GM12891 (cell line): ENCODE measurements at regions not wholly inside any gene's neighbourhood (a gene's known extent, or its start where the extent isn't known, plus 50 kb on each side); places are given as distances from the start of the nearest gene placed in this dataset.

Experiments used
- DNase-seq: peaks from one replicate; pipeline ENCODE4 v3.0.0; 2011; ENCODE audit warnings: low spot score; ENCODE audit not compliant: insufficient read length
- FAIRE-seq: peaks from 2 replicates; lab custom pipeline; 2011; peaks lifted over from hg19 to GRCh38; lab: Jason Lieb, UNC
- PAX5 ChIP-seq: IDR thresholded peaks from 2 replicates; pipeline ENCODE4 v1.6.1; 2011; ENCODE audit warnings: low read length, moderate library complexity, mild to moderate bottlenecking; ENCODE audit not compliant: insufficient read depth, severe bottlenecking
- POLR2A ChIP-seq: IDR thresholded peaks from 2 replicates; pipeline ENCODE4 v1.6.1; 2011; ENCODE audit warnings: low read depth, low read length, control low read depth
- POLR2AphosphoS5 ChIP-seq: IDR thresholded peaks from 2 replicates; pipeline ENCODE4 v1.6.1; 2011; ENCODE audit warnings: low read depth, low read length, control low read depth
- POU2F2 ChIP-seq: IDR thresholded peaks from 2 replicates; pipeline ENCODE4 v1.6.1; 2011; ENCODE audit warnings: low read depth, mild to moderate bottlenecking, control low read depth, low read length, moderate library complexity
- SPI1 ChIP-seq: IDR thresholded peaks from 2 replicates; pipeline ENCODE4 v1.6.1; 2011; ENCODE audit warnings: low read depth, low read length, control low read depth
- TAF1 ChIP-seq: IDR thresholded peaks from 2 replicates; pipeline ENCODE4 v1.6.1; 2011; ENCODE audit warnings: low read depth, low read length, control low read depth

DNA sequence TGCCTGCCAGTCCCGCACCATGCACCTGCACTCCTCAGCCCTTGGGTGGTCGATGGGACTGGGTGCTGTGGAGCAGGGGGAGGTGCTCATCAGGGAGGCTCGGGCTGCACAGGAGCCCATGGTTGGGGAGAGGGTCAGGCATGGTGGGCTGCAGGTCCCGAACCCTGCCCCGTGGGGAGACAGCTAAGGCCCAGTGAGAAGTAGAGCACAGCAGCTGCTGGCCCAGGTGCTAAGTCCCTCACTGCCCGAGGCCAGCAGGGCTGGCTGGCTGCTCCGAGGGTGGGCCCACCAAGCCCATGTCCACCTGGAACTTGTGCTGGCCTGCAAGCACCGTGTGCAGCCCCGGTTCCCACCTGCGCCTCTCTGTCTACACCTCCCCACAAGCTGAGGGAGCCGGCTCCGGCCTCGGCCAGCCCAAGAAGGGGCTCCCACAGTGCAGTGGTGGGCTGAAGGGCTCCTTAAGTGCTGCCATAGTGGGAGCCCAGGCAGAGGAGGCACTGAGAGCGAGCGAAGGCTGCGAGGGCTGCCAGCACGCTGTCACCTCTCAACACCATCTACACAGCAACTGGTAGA is 88.5 kb upstream of the ELAVL2 start:
- TF ChIP-seq POU2F2 (no peak), TAF1 (no peak), SPI1 (no peak), POLR2AphosphoS5 (no peak), PAX5 (no peak), POLR2A (no peak)
- no peak for FAIRE-seq

DNA sequence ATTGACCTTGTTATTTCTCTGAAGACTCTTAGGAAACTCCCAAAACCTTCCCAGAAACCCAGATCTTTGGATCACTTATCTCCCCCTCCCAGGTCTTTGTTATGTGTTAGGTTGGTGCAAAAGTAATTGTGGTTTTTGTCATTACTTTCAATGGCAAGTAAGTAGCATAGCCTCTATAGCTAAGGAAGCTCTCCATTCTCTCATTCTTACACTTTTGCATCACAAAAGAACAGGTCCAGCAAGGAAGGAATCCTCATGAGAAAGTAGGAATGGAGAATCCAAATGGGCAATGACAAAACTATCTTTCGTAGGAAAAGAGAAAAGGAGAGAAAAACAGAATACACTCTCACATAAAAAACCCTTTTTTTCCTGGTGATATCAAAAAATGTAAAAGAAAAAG is 81.3 kb upstream of the ELAVL2 start:
- TF ChIP-seq PAX5, result no peak
- TF ChIP-seq POLR2AphosphoS5, result no peak
- TF ChIP-seq TAF1, result no peak
- TF ChIP-seq SPI1, result no peak
- no peak for TF ChIP-seq POLR2A
- TF ChIP-seq POU2F2, result no peak
- FAIRE-seq (no peak), DNase-seq (no peak)

More for the DNA sequence above, 88.5 kb upstream of the ELAVL2 start:
- no peak for DNase-seq

DNA sequence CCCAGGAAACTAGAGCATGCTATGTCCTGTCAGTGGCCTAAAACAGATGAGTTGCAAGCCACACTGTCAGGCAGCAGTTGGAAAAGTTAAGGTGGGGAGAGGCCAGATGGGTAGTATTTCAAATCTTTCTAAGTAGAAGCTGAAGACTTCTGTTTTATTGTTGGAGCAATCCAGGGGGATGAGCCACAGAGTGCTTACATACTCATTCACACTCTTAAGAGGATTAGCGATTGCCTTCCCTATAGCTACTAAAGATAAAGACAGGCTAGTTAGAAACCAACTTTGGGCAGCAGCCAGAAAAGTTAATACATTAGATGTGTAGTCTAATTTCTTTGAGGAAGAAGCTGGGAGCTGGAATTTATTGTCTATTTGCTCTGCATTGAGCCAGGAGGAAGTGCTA is 61.7 kb upstream of the ELAVL2 start:
- DNase-seq, result no peak

More for the DNA sequence above, 61.7 kb upstream of the ELAVL2 start:
- TF ChIP-seq POU2F2 (no peak), SPI1 (no peak), PAX5 (no peak), POLR2AphosphoS5 (no peak), TAF1 (no peak)
- no peak for FAIRE-seq
